Stomach (tissue), 4 donors: ENCODE measurements at regions not wholly inside any gene's neighbourhood (a gene's known extent, or its start where the extent isn't known, plus 50 kb on each side); places are given as distances from the start of the nearest gene placed in this dataset.

Source experiments
- CTCF ChIP-seq, 7 experiments: fragments of 450-650 bp in 4 of 7; fragments of 200-600 bp in 3 of 7; sonication (generic) in 3 of 7; IDR thresholded peaks; one replicate each; pipeline ENCODE4 v1.5.1; 2016 to 2019; ENCODE audit warnings: antibody characterized with exemption in 7 of 7, control low read depth in 2 of 7, mild to moderate bottlenecking in 1 of 7
- EP300 ChIP-seq: sonication (generic); formaldehyde crosslinking; IDR thresholded peaks from one replicate; pipeline ENCODE4 v1.6.1; 2017; ENCODE audit warnings: antibody characterized with exemption
- POLR2A ChIP-seq, 4 donors: fragments of 450-650 bp; IDR thresholded peaks; one replicate each; pipeline ENCODE4 v1.6.1; 2016; ENCODE audit warnings: antibody characterized with exemption in 4 of 4, control low read depth in 2 of 4, mild to moderate bottlenecking in 1 of 4, moderate library complexity in 1 of 4
- POLR2AphosphoS5 ChIP-seq, 3 donors: sonication (generic); formaldehyde crosslinking; IDR thresholded peaks; one replicate each; pipeline ENCODE4 v1.6.1; 2016; ENCODE audit warnings: antibody characterized with exemption in 3 of 3

GRCh38 chr6:114878091-114878490 lies 535.3 kb upstream of the HS3ST5 start:
- TF ChIP-seq EP300 = no peak
- no peak for TF ChIP-seq CTCF (IDR thresholded peaks at IDR 0.05)
- no peak for TF ChIP-seq POLR2A (IDR thresholded peaks at IDR 0.05)
- TF ChIP-seq POLR2AphosphoS5 (IDR thresholded peaks at IDR 0.05) = no peak
